GM10266 (cell line): ENCODE measurements at regions not wholly inside any gene's neighbourhood (a gene's known extent, or its start where the extent isn't known, plus 50 kb on each side); places are given as distances from the start of the nearest gene placed in this dataset.

Experiments used
- DNase-seq: peaks from one replicate; pipeline ENCODE4 v3.0.0; 2012; ENCODE audit errors: extremely low spot score
- CTCF ChIP-seq: IDR thresholded peaks from 2 replicates; pipeline ENCODE4 v1.5.1; 2012; ENCODE audit warnings: mild to moderate bottlenecking, low read depth; ENCODE audit not compliant: control insufficient read depth, insufficient read depth; ENCODE audit errors: missing control alignments

- no peak for DNase-seq
- no peak for TF ChIP-seq CTCF
Measured at GRCh38 chr3:459311-459670, 262.7 kb downstream of the CHL1 start.

- no peak for TF ChIP-seq CTCF
- no peak for DNase-seq
Measured at GRCh38 chr3:461006-461405, 264.4 kb downstream of the CHL1 start.

- TF ChIP-seq CTCF = no peak
- DNase-seq = no peak
Measured at GRCh38 chr3:462851-463250, 266.3 kb downstream of the CHL1 start.

GRCh38 chr3:463252-464192, 267.0 kb downstream of the CHL1 start:
- DNase-seq = peak; percentile 26
- TF ChIP-seq CTCF = no peak

GRCh38 chr3:464255-464654, 267.7 kb downstream of the CHL1 start:
- no peak for DNase-seq
- no peak for TF ChIP-seq CTCF

- TF ChIP-seq CTCF = peak; percentile 61
- DNase-seq = no peak
Measured at GRCh38 chr3:468172-468571, 271.6 kb downstream of the CHL1 start.

GRCh38 chr3:473033-473800, 276.7 kb downstream of the CHL1 start:
- DNase-seq = no peak
- no peak for TF ChIP-seq CTCF
